Caco-2 (cell line): ENCODE measurements at regions not wholly inside any gene's neighbourhood (a gene's known extent, or its start where the extent isn't known, plus 50 kb on each side); places are given as distances from the start of the nearest gene placed in this dataset.

Experiments used
- BruUV-seq: library from RNA; stranded (reverse); fragments of 400-500 nt; replicated peaks from 2 replicates; lab custom pipeline; 2021; lab: Mats Ljungman, UMichigan
- CTCF ChIA-PET: fragments of 300-600 bp; sonication (Branson Sonifier 250); formaldehyde crosslinking; loops from one replicate; lab custom pipeline; 2022; ENCODE audit warnings: antibody characterized with exemption; lab: Charles Lee
- POLR2A ChIA-PET: fragments of 300-600 bp; sonication (Branson Sonifier 250); formaldehyde crosslinking; loops from one replicate; lab custom pipeline; 2022; ENCODE audit warnings: antibody characterized with exemption; lab: Charles Lee
- DNase-seq, 2 experiments: peaks; one replicate each; pipeline versions ENCODE4 v3.0.0 to v3.0.0-alpha.2; 2020 to 2022
- H3K27me3 ChIP-seq: replicated peaks from 2 replicates; pipeline ENCODE4 v1.6.0; 2011; ENCODE audit warnings: low read length; ENCODE audit not compliant: control insufficient read depth, insufficient read depth
- H3K36me3 ChIP-seq: 2 replicates; pipeline ENCODE4 v1.5.1; 2011; ENCODE audit warnings: low read length; ENCODE audit not compliant: control insufficient read depth, insufficient read depth
- H3K4me1 ChIP-seq: fragments of 250-450 bp; sonication (Bioruptor Pico); 2 replicates; pipeline ENCODE4 v1.5.1; 2020; ENCODE audit warnings: mild to moderate bottlenecking
- H3K4me3 ChIP-seq: 2 replicates; pipeline ENCODE4 v1.5.1; 2011; ENCODE audit warnings: low read depth, mild to moderate bottlenecking, control low read depth, low read length
- H3K9me3 ChIP-seq: fragments of 250-450 bp; sonication (Bioruptor Pico); 2 replicates; pipeline ENCODE4 v1.5.1; 2020; ENCODE audit warnings: mild to moderate bottlenecking, moderate library complexity
- H3K27ac Mint-ChIP-seq: one replicate; pipeline ENCODE4 v1.8.0; 2022; ENCODE audit warnings: mixed read lengths; ENCODE audit not compliant: unreplicated experiment
- H3K27me3 Mint-ChIP-seq: one replicate; pipeline ENCODE4 v1.8.0; 2022; ENCODE audit warnings: mixed read lengths; ENCODE audit not compliant: insufficient read depth, unreplicated experiment
- H3K36me3 Mint-ChIP-seq: one replicate; pipeline ENCODE4 v1.8.0; 2022; ENCODE audit warnings: mild to moderate bottlenecking, mixed read lengths; ENCODE audit not compliant: insufficient read depth, unreplicated experiment
- H3K4me1 Mint-ChIP-seq: one replicate; pipeline ENCODE4 v1.8.0; 2022; ENCODE audit warnings: low read depth, mixed read lengths; ENCODE audit not compliant: unreplicated experiment
- H3K4me3 Mint-ChIP-seq: one replicate; pipeline ENCODE4 v1.8.0; 2022; ENCODE audit warnings: mild to moderate bottlenecking, moderate library complexity, mixed read lengths; ENCODE audit not compliant: unreplicated experiment
- H3K9me3 Mint-ChIP-seq: one replicate; pipeline ENCODE4 v1.8.0; 2022; ENCODE audit warnings: mixed read lengths; ENCODE audit not compliant: unreplicated experiment
- CTCF ChIP-seq, 2 experiments: fragments of 200-600 bp in 1 of 2; IDR thresholded peaks; 1 replicate in 1 of 2; 2 replicates in 1 of 2; pipeline versions ENCODE4 v1.5.1 to v1.8.0; 2011 to 2022; ENCODE audit warnings: antibody characterized with exemption in 1 of 2, control low read depth in 1 of 2, inconsistent platforms in 1 of 2, low read depth in 1 of 2, low read length in 1 of 2, mild to moderate bottlenecking in 1 of 2, moderate library complexity in 1 of 2; ENCODE audit not compliant: insufficient read depth in 1 of 2, severe bottlenecking in 1 of 2, unreplicated experiment in 1 of 2
- intact Hi-C: fragments of 100-400 bp; cut with micrococcal nuclease; formaldehyde crosslinking; loops from one replicate; pipeline ENCODE4 v1.10.0; 2022; ENCODE audit not compliant: unreplicated experiment

- no TSS peak for BruUV-seq
- POLR2A ChIA-PET, result no interaction called here
- peak in 1 of 2 experiments; percentile 16 for DNase-seq
- H3K9me3 Mint-ChIP-seq, result no peaks in the 10 kb centered on the region
- H3K27me3 ChIP-seq, result no peaks in the 10 kb centered on the region
- no peaks in the 10 kb centered on the region for H3K36me3 ChIP-seq
- no peaks in the 10 kb centered on the region for H3K4me1 ChIP-seq
- H3K4me1 Mint-ChIP-seq, result no peaks in the 10 kb centered on the region
- H3K4me3 ChIP-seq, result no peak overlapping the region
- intact Hi-C loops, result no loop called here
- CTCF ChIA-PET, result no interaction called here
- H3K9me3 ChIP-seq, result no peaks in the 10 kb centered on the region
- no peaks in the 10 kb centered on the region for H3K36me3 Mint-ChIP-seq
- TF ChIP-seq CTCF (IDR thresholded peaks at IDR 0.05; ENCODE audit: insufficient read depth in 1 of 2, low read depth in 1 of 2, low read length in 1 of 2, severe bottlenecking in 1 of 2, unreplicated experiment in 1 of 2), result peak in 1 of 2 experiments; percentile 33
- no peak overlapping the region for H3K4me3 Mint-ChIP-seq
- no peak overlapping the region for H3K27ac Mint-ChIP-seq
- no peaks in the 10 kb centered on the region for H3K27me3 Mint-ChIP-seq
Observed at GRCh38 chr2:30373881-30374302, 73.2 kb upstream of the LCLAT1 start.

GRCh38 chr2:30374380-30374779, 72.7 kb upstream of the LCLAT1 start:
- intact Hi-C loops, result no loop called here
- H3K27me3 Mint-ChIP-seq, result no peaks in the 10 kb centered on the region
- H3K4me1 Mint-ChIP-seq, result no peaks in the 10 kb centered on the region
- CTCF ChIA-PET, result no interaction called here
- no peaks in the 10 kb centered on the region for H3K9me3 Mint-ChIP-seq
- H3K27ac Mint-ChIP-seq, result no peak overlapping the region
- H3K36me3 Mint-ChIP-seq, result no peaks in the 10 kb centered on the region
- DNase-seq, result no peak
- Histone ChIP-seq H3K36me3 (no peaks in the 10 kb centered on the region), H3K27me3 (no peaks in the 10 kb centered on the region), H3K4me1 (no peaks in the 10 kb centered on the region), H3K4me3 (no peak overlapping the region), H3K9me3 (no peaks in the 10 kb centered on the region)
- POLR2A ChIA-PET, result no interaction called here
- H3K4me3 Mint-ChIP-seq, result no peak overlapping the region
- TF ChIP-seq CTCF (IDR thresholded peaks at IDR 0.05; ENCODE audit: insufficient read depth in 1 of 2, low read depth in 1 of 2, low read length in 1 of 2, severe bottlenecking in 1 of 2, unreplicated experiment in 1 of 2), result no peak
- BruUV-seq, result no TSS peak

- no TSS peak for BruUV-seq
- Histone ChIP-seq H3K4me1 (no peaks in the 10 kb centered on the region), H3K9me3 (no peaks in the 10 kb centered on the region), H3K36me3 (no peaks in the 10 kb centered on the region), H3K27me3 (no peaks in the 10 kb centered on the region), H3K4me3 (no peak overlapping the region)
- no peak overlapping the region for H3K4me3 Mint-ChIP-seq
- no peak for TF ChIP-seq CTCF (IDR thresholded peaks at IDR 0.05; ENCODE audit: insufficient read depth in 1 of 2, low read depth in 1 of 2, low read length in 1 of 2, severe bottlenecking in 1 of 2, unreplicated experiment in 1 of 2)
- no peaks in the 10 kb centered on the region for H3K27me3 Mint-ChIP-seq
- POLR2A ChIA-PET, result no interaction called here
- H3K9me3 Mint-ChIP-seq, result no peaks in the 10 kb centered on the region
- CTCF ChIA-PET, result no interaction called here
- H3K36me3 Mint-ChIP-seq, result no peaks in the 10 kb centered on the region
- no peak for DNase-seq
- intact Hi-C loops, result no loop called here
- H3K4me1 Mint-ChIP-seq, result no peaks in the 10 kb centered on the region
- H3K27ac Mint-ChIP-seq, result no peak overlapping the region
Observed at GRCh38 chr2:30375915-30376314, 71.1 kb upstream of the LCLAT1 start.
